ENCODE measurements at regions not wholly inside any gene's neighbourhood (a gene's known extent, or its start where the extent isn't known, plus 50 kb on each side); places are given as distances from the start of the nearest gene placed in this dataset.

DNA sequence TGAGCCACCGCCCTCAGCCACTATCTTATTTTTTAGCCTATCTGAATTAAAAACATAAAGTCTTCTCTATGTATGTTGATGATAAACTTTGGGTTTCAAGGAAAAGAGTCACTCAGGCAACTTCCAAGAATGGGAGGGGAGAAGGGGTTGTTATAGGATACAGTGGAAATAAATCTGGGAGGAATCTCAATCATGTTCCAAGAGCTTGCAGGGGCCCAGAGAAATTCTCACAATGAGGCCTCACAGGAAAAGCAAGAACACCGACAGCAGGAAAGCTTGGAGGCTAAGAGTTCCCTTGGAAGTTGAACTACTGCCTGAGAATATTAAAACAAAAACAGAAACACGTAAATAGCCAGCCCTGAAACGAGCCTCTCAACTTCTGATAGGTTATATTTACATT, 384.6 kb upstream of the IGFBP7 start:
- Histone ChIP-seq H3K4me2 (ENCODE audit: low read length) (no peak overlapping the region), H3K27ac (ENCODE audit: low read length) (no peak overlapping the region), H2AFZ (ENCODE audit: low read depth, low read length) (no peak overlapping the region)

GRCh38 chr4:57492251-57492878, 382.2 kb upstream of the IGFBP7 start:
- Histone ChIP-seq H3K9me3 (ENCODE audit: low read length) (no peaks in the 10 kb centered on the region), H3K36me3 (ENCODE audit: insufficient read depth, low read length) (no peaks in the 10 kb centered on the region), H3K9ac (ENCODE audit: low read length) (no peak overlapping the region), H4K20me1 (ENCODE audit: insufficient read depth) (no peaks in the 10 kb centered on the region), H3K27ac (ENCODE audit: low read length) (no peak overlapping the region), H3K4me2 (ENCODE audit: low read length) (no peak overlapping the region), H3K4me3 (ENCODE audit: low read length) (no peak overlapping the region), H3K27me3 (ENCODE audit: insufficient read depth, low read depth, low read length) (no peaks in the 10 kb centered on the region), H3K9me2 (ENCODE audit: insufficient read depth, low read length) (no peaks in the 10 kb centered on the region), H3K79me2 (replicated peaks; ENCODE audit: insufficient read depth, low read length) (no peaks in the 10 kb centered on the region), H3F3A (ENCODE audit: insufficient read depth, low read length, poor library complexity, severe bottlenecking) (peaks cover 3% of the 10 kb centered on the region), H2AFZ (ENCODE audit: low read depth, low read length) (no peak overlapping the region)
- TF ChIP-seq TAF1 (IDR thresholded peaks at IDR 0.05; ENCODE audit: low read depth) (no peak), POLR2AphosphoS5 (IDR thresholded peaks at IDR 0.05) (no peak), SMC3 (conservative IDR thresholded peaks at IDR 0.05; ENCODE audit: poor library complexity) (no peak), EZH2 (IDR thresholded peaks at IDR 0.05; ENCODE audit: borderline replicate concordance, insufficient read depth, low read length, poor library complexity, severe bottlenecking) (no peak), RAD21 (conservative IDR thresholded peaks at IDR 0.05) (no peak), EP300 (conservative IDR thresholded peaks at IDR 0.05; ENCODE audit: poor library complexity, severe bottlenecking) (no peak), MXI1 (conservative IDR thresholded peaks at IDR 0.05; ENCODE audit: poor library complexity, severe bottlenecking) (no peak)
- TF ChIP-seq, protein P1, sequence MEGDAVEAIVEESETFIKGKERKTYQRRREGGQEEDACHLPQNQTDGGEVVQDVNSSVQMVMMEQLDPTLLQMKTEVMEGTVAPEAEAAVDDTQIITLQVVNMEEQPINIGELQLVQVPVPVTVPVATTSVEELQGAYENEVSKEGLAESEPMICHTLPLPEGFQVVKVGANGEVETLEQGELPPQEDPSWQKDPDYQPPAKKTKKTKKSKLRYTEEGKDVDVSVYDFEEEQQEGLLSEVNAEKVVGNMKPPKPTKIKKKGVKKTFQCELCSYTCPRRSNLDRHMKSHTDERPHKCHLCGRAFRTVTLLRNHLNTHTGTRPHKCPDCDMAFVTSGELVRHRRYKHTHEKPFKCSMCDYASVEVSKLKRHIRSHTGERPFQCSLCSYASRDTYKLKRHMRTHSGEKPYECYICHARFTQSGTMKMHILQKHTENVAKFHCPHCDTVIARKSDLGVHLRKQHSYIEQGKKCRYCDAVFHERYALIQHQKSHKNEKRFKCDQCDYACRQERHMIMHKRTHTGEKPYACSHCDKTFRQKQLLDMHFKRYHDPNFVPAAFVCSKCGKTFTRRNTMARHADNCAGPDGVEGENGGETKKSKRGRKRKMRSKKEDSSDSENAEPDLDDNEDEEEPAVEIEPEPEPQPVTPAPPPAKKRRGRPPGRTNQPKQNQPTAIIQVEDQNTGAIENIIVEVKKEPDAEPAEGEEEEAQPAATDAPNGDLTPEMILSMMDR (IDR thresholded peaks at IDR 0.05; ENCODE audit: poor library complexity, severe bottlenecking), result no peak
- TF ChIP-seq, protein P2, sequence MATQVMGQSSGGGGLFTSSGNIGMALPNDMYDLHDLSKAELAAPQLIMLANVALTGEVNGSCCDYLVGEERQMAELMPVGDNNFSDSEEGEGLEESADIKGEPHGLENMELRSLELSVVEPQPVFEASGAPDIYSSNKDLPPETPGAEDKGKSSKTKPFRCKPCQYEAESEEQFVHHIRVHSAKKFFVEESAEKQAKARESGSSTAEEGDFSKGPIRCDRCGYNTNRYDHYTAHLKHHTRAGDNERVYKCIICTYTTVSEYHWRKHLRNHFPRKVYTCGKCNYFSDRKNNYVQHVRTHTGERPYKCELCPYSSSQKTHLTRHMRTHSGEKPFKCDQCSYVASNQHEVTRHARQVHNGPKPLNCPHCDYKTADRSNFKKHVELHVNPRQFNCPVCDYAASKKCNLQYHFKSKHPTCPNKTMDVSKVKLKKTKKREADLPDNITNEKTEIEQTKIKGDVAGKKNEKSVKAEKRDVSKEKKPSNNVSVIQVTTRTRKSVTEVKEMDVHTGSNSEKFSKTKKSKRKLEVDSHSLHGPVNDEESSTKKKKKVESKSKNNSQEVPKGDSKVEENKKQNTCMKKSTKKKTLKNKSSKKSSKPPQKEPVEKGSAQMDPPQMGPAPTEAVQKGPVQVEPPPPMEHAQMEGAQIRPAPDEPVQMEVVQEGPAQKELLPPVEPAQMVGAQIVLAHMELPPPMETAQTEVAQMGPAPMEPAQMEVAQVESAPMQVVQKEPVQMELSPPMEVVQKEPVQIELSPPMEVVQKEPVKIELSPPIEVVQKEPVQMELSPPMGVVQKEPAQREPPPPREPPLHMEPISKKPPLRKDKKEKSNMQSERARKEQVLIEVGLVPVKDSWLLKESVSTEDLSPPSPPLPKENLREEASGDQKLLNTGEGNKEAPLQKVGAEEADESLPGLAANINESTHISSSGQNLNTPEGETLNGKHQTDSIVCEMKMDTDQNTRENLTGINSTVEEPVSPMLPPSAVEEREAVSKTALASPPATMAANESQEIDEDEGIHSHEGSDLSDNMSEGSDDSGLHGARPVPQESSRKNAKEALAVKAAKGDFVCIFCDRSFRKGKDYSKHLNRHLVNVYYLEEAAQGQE (IDR thresholded peaks at IDR 0.05; ENCODE audit: borderline replicate concordance), result no peak

More for the DNA sequence above, 384.6 kb upstream of the IGFBP7 start:
- no peaks in the 10 kb centered on the region for H3K79me2 ChIP-seq (replicated peaks; ENCODE audit: insufficient read depth, low read length)
- H3K9me2 ChIP-seq (ENCODE audit: insufficient read depth, low read length), result no peaks in the 10 kb centered on the region
- H3K36me3 ChIP-seq (ENCODE audit: insufficient read depth, low read length), result no peaks in the 10 kb centered on the region
- TF ChIP-seq MXI1 (conservative IDR thresholded peaks at IDR 0.05; ENCODE audit: poor library complexity, severe bottlenecking), result no peak
- TF ChIP-seq POLR2AphosphoS5 (IDR thresholded peaks at IDR 0.05), result no peak
- TF ChIP-seq EP300 (conservative IDR thresholded peaks at IDR 0.05; ENCODE audit: poor library complexity, severe bottlenecking), result no peak
- no peak for TF ChIP-seq EZH2 (IDR thresholded peaks at IDR 0.05; ENCODE audit: borderline replicate concordance, insufficient read depth, low read length, poor library complexity, severe bottlenecking)
- TF ChIP-seq, protein P2 (IDR thresholded peaks at IDR 0.05; ENCODE audit: borderline replicate concordance), result no peak
- no peak for TF ChIP-seq RAD21 (conservative IDR thresholded peaks at IDR 0.05)
- TF ChIP-seq SMC3 (conservative IDR thresholded peaks at IDR 0.05; ENCODE audit: poor library complexity), result no peak
- TF ChIP-seq TAF1 (IDR thresholded peaks at IDR 0.05; ENCODE audit: low read depth), result no peak
- TF ChIP-seq, protein P1 (IDR thresholded peaks at IDR 0.05; ENCODE audit: poor library complexity, severe bottlenecking), result no peak
- no peak overlapping the region for H3K4me3 ChIP-seq (ENCODE audit: low read length)
- H3K9ac ChIP-seq (ENCODE audit: low read length), result no peak overlapping the region
- H4K20me1 ChIP-seq (ENCODE audit: insufficient read depth), result no peaks in the 10 kb centered on the region
- H3K27me3 ChIP-seq (ENCODE audit: insufficient read depth, low read depth, low read length), result no peaks in the 10 kb centered on the region
- peaks cover 3% of the 10 kb centered on the region for H3F3A ChIP-seq (ENCODE audit: insufficient read depth, low read length, poor library complexity, severe bottlenecking)
- H3K9me3 ChIP-seq (ENCODE audit: low read length), result no peaks in the 10 kb centered on the region
